Stimulated activated CD4-positive, alpha-beta T cell treated with anti-CD3 and anti-CD28 coated beads, Interleukin-12 subunit alpha, Interleukin-12 subunit beta, amount 100 ng/mL, for 4 hours (primary cell): ENCODE measurements at regions not wholly inside any gene's neighbourhood (a gene's known extent, or its start where the extent isn't known, plus 50 kb on each side); places are given as distances from the start of the nearest gene placed in this dataset.

ENCODE experiments used
- DNase-seq: peaks from one replicate; pipeline ENCODE4 v3.0.0-alpha.2; 2020

DNA sequence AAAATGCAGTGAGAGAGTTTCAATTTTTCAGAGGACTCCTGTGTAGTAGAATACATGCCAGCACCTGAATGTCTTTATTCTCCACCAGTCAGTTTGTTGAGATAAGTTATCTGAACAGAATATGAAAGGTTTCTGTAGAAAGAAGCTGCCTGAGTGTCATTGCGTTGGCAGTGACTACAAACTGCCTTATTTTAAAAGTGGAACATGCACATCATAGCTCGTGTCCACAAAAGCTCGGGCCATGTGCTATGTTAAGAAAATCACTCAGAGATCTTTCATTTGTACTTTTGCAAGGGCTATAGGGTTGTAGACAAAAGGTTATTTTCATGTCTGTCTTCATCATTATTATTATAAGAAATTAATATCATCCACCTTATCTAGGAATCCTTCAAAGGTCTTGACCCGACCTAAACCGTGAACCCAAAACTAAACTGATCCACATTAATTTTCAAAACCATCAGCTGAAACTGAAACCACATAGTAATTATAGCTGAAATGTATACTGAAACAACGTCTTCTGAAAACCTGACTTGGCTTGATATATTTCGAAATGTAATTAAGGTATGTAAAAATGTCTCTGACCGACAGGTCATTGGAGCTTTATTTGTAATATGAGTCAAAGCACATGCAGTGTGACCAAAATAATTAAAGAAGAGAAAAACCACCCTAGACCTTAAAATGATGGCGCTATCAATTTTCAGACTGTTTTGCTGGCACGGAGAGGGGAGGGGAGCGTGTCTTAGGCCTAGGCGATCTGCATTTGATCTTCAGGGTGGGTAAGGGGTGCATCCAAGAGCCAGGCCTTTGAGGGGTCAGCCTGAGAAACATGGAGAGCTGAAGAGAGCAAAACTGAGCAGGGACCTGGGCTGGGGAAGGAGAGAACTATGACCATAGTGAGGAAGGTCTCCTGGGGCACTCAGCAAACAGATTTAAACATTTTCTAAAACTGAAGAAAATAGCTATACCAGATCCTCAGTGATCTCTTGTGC is 232.1 kb downstream of the SOX11 start:
- no peak for DNase-seq

DNA sequence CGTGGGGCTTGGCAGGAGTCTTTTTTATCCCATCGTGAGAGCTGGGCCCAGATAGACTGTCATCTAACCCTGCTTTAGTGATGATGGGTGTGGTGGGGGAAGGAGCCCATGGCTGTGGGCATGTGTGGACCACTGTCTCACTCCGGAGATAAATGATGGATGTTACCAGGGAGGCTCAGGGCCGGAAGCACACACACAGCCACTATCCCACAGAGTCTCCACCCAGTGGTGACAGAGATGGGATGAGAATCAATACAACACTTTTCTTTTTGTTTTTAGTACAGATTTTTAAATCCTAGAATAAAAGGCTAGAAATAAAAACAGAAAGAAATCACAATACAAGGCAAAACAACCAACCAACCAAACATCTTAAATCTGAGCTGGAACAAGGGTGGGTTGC is 233.4 kb downstream of the SOX11 start:
- no peak for DNase-seq

DNA sequence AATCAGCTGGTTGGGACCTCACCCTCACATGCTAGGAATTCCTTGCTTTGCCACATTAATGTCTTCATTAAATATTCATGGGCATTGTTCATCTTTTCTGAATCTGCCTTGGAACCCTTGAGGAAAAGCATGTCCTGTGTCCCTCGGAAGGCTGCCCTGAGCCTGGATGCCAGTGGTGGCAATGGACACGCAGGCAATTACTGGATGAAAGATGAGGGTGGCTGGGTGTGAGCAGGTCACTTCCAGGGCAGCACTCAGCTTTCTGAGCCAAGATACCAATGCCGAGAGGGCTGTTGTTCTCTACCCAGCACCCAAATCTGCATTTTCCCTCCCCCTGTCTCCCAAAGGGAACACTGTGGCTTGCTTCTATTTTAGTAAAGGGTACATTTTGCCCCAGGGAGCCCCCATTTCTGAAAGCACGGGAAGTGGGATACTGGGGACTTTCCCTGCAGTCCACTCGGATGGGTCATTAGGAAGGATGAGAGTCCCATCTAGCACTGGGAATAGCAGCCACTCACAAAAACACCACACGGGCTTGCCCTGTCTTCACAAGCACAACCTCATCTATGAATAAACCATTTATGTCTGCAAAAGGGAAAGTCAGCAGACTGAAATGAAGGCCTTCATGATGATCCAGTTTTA is 234.8 kb downstream of the SOX11 start:
- no peak for DNase-seq

- DNase-seq = no peak
Measured at GRCh38 chr2:5932556-5933469, 240.6 kb downstream of the SOX11 start.

DNA sequence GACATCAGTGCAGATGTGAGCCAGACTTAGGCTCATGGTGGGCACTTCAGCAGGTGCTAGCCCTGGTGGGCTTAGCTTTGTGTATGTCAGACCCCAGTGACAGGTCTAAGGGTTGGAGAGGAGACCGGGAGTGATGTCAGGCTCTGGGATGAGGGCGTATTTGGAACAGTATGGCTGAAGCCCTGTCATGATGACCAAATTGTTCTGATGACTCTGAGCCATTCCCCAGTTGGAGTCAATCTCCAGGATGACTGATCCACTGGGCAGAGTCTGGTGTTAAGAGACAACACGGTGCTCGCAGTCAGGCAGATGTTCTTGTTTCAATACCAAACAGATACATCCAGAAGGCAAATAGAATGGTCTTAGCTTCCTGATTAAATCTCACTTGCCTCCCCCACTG is 241.5 kb downstream of the SOX11 start:
- no peak for DNase-seq

- no peak for DNase-seq
Measured at GRCh38 chr2:5937321-5937720, 245.1 kb downstream of the SOX11 start.

GRCh38 chr2:5937851-5938565 is 245.8 kb downstream of the SOX11 start:
- no peak for DNase-seq

GRCh38 chr2:5938566-5938896 is 246.3 kb downstream of the SOX11 start:
- DNase-seq = no peak

- no peak for DNase-seq
Measured at GRCh38 chr2:5939553-5939952, 247.4 kb downstream of the SOX11 start.

DNA sequence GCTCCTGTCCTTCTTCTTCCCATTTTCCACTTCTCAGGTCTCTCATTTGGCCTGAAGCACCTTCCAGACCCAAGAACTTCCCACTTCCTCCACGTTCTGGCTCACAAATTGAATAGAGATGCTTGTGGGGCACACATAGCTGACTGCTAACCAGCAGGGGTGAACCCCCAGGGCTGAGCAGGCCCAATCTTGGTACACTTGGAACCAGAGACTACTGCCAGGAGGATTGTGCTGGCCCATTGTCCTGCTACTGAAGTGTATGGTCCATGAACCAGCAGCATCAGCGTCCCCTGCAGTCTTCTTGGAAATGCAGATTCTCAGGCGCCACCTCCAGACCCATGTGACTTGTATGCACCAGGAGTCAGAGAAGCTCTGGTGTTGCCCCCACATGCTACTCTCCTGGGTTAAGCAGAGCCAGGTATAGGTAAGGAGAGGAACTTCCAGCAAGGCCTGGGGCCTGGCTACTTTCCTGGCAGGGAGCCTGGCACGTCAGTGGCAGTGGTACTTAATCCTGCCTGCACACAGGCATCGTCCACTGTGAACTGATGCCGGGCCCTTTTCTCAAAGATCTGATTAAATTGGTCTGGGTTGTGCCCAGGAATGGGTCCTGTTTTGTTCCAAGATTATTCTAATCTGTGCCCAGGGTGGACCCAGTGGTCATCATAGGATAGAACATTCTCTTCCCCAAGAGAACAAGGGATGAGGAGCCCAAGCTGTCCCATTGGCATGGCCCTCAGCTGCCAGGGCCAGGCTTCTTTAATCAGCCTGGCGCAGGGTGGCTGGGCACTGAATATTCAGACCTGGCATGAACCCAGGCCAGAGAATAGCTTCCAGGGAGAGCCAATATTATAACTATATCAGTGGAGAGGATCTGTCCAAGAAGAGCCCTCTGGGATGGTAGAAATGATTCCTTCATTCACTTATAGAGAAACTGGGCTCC is 248.7 kb downstream of the SOX11 start:
- DNase-seq = no peak

DNA sequence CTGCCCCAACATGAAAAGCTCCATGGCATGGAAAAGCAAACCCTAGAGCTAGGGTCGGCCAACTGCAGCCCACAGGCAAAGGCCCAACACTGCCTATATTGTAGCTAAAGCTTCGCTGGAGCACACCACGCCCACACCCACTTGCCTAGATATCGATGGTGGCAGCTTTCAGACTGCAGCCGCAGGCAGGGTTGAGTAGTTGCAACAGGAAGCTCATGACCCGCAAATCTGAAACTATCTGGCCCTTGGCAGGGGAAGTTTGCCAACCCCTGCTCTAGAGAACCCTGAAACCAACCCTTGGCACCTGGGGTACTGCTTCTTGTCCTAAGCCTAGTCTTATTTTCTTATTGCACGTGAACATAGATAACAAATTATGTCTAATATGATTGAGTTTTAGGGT is 250.0 kb downstream of the SOX11 start:
- DNase-seq = no peak

- no peak for DNase-seq
Measured at GRCh38 chr2:5945742-5946141, 253.6 kb downstream of the SOX11 start.

DNA sequence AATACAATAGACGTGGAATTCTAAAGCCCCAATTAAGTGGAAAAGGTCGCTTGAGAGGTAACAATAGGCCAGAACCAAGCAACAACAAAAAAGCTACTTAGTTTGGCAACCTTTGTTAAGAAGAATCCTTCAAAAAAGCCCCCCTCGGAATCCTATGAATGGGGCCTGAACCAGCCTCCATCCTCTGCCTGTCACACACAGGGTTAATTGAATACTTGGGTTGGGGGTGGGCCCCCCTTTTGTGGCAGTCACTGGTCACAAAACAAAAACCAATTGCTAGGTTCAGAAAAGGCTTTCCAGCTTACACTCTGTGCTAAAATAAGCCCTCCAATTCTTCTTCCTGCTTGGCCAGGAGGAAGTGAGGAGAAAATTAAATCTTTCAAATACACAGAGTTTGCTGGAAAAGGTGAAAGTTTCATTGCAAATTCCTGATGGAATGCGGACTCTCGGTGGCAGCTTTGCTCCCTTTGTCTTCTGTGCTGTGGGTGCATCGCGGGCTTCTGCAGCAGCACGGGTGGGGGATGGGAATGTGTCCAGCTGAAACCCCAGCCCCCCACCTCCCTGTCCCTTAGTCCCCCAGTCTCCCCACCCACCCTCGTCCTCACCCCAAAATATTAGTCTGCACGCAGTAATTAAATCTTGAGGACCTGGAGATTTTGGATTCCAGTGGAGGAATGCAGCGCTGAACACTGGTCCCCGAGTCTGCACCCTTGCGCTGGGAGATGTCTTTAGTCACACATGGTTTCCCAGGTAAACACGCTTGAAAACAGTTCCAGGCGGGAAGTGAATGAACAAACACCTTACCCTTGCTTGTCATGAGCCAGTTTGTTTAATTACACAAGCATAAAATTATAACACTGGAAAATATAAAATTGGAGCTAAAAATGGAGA is 254.3 kb downstream of the SOX11 start:
- no peak for DNase-seq

DNA sequence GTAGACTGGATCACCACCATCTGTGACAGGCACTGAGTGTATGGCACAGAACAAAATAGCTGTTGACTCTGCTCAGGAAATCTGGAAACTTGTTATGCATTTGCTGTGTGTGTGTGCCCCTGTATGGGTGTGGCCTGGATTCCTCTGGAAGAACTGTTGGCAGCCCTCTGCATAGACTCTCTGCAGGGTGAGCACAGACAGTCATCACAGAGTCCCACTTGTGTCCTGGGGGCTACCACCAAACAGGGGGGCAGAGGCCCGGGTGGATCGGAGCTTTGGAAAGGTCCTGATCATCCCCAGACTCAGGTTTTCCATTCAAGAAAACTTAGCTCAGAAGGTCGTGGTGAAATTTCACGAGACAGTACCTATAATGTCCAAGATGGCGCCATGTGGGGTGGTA is 258.6 kb downstream of the SOX11 start:
- DNase-seq = no peak

DNA sequence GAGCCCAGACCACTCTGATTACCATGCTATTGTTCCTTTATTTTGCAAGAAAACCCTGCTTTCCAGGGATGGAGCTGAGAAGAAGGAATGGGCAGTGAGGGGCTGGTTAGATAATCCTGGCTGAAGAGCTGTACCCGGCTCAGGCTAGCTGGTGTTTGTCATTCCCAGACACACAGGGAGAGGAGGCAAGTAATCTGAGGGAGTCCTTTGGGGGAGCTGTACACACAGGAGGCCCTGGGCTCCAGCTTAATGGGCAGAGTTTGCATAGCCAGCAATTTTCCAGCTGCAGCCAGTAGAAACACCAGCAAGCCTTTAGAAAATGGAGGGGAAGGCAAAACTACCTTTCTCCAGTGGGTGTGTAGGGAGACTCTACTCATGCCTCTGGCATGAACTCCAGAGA is 259.3 kb downstream of the SOX11 start:
- DNase-seq = no peak

DNA sequence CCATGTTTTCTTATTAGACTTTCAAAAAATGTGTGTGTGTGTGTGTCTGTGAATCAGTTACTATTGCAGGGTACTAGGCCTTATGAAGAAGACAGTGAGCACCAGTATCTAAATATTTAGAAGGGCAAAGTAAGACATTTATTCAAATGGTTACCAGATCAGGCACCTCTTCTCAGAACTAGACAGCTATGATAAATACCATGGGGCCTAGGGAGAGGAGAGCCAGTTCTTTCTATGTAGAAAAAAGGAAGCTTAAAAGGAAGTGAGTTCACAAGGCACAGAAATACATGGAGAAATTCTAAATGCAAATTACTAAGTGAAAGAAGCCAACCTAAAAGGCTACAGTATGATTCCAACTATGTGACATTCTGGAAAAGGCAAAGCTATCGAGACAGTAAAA is 261.3 kb downstream of the SOX11 start:
- DNase-seq = no peak

GRCh38 chr2:5954509-5954908 is 262.3 kb downstream of the SOX11 start:
- DNase-seq = no peak

GRCh38 chr2:5955921-5956320 is 263.7 kb downstream of the SOX11 start:
- DNase-seq = no peak

- DNase-seq = no peak
Measured at GRCh38 chr2:5959836-5960820, 267.9 kb downstream of the SOX11 start.
